Kidney (tissue), 13 donors: ENCODE measurements at regions not wholly inside any gene's neighbourhood (a gene's known extent, or its start where the extent isn't known, plus 50 kb on each side); places are given as distances from the start of the nearest gene placed in this dataset.
"Not testable (repeated sequence)": the region's sequence is repeated elsewhere in the genome, so short reads cannot be mapped to it uniquely, and the experiment has no call there.

Source experiments
- DNase-seq, 5 donors: peaks; one replicate each; pipeline ENCODE4 v3.0.0-alpha.2; 2013 to 2020
- FAIRE-seq: peaks from 2 replicates; lab custom pipeline; 2012; peaks lifted over from hg19 to GRCh38; lab: Jason Lieb, UNC
- H3K27ac ChIP-seq, 2 donors: one replicate each; pipeline ENCODE4 v1.7.0; 2013; ENCODE audit warnings: low read depth in 2 of 2, low read length in 2 of 2, inconsistent platforms in 1 of 2
- H3K27me3 ChIP-seq: one replicate; pipeline ENCODE4 v1.7.1; 2013; ENCODE audit warnings: low read length, inconsistent platforms; ENCODE audit not compliant: control insufficient read depth, insufficient read depth
- H3K36me3 ChIP-seq, 3 donors: one replicate each; pipeline versions ENCODE4 v1.7.0 to v1.7.1; 2013; ENCODE audit warnings: low read length in 3 of 3, control low read depth in 1 of 3, inconsistent platforms in 1 of 3; ENCODE audit not compliant: insufficient read depth in 3 of 3, control insufficient read depth in 2 of 3
- H3K4me1 ChIP-seq, 3 donors: one replicate each; pipeline versions ENCODE4 v1.7.0 to v1.7.1; 2013; ENCODE audit warnings: low read length in 3 of 3, inconsistent platforms in 1 of 3, low read depth in 1 of 3; ENCODE audit not compliant: control insufficient read depth in 2 of 3, insufficient read depth in 2 of 3
- H3K4me3 ChIP-seq, 3 donors: one replicate each; pipeline versions ENCODE4 v1.7.0 to v1.8.1; 2013; ENCODE audit warnings: low read length in 3 of 3, control low read depth in 1 of 3, inconsistent platforms in 1 of 3
- H3K9ac ChIP-seq, 3 donors: one replicate each; pipeline versions ENCODE4 v1.7.0 to v1.7.1; 2013; ENCODE audit warnings: low read length in 3 of 3, control low read depth in 1 of 3, inconsistent platforms in 1 of 3
- H3K9me3 ChIP-seq, 3 donors: one replicate each; pipeline versions ENCODE4 v1.7.0 to v1.7.1; 2013; ENCODE audit warnings: low read length in 3 of 3, control low read depth in 1 of 3, inconsistent platforms in 1 of 3; ENCODE audit not compliant: control insufficient read depth in 2 of 3, insufficient read depth in 1 of 3
- intact Hi-C: fragments of 100-400 bp; cut with DNase I; formaldehyde crosslinking; loops from one replicate; pipeline ENCODE4 v1.11.1; 2022
- TF ChIP-seq, protein P1 (sequence below): IDR thresholded peaks from 3 replicates; pipeline ENCODE4 v1.5.1; 2012; ENCODE audit warnings: mild to moderate bottlenecking, moderate library complexity, borderline replicate concordance; ENCODE audit not compliant: insufficient read depth; ENCODE audit errors: extremely low read depth
- donor health status: control.
- donor health status: control.
- donor health status: control.
- donor health status: control.
- donor health status: control.
- donor health status: DM: yes; HTN: yes; CAD: no.
- donor health status: Normal renal cell carcinoma (clear cell type).

- DNase-seq (no peak), FAIRE-seq (no peak)
- no peaks in the 10 kb centered on the region for H3K27me3 ChIP-seq
- TF ChIP-seq, protein P1, sequence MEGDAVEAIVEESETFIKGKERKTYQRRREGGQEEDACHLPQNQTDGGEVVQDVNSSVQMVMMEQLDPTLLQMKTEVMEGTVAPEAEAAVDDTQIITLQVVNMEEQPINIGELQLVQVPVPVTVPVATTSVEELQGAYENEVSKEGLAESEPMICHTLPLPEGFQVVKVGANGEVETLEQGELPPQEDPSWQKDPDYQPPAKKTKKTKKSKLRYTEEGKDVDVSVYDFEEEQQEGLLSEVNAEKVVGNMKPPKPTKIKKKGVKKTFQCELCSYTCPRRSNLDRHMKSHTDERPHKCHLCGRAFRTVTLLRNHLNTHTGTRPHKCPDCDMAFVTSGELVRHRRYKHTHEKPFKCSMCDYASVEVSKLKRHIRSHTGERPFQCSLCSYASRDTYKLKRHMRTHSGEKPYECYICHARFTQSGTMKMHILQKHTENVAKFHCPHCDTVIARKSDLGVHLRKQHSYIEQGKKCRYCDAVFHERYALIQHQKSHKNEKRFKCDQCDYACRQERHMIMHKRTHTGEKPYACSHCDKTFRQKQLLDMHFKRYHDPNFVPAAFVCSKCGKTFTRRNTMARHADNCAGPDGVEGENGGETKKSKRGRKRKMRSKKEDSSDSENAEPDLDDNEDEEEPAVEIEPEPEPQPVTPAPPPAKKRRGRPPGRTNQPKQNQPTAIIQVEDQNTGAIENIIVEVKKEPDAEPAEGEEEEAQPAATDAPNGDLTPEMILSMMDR = no peak
- H3K9me3 ChIP-seq = no peaks in the 10 kb centered on the region
- H3K4me3 ChIP-seq = no peak overlapping the region
- H3K9ac ChIP-seq = no peak overlapping the region
- H3K36me3 ChIP-seq = no peaks in the 10 kb centered on the region
- intact Hi-C loops = no loop called here
- no peaks in the 10 kb centered on the region for H3K4me1 ChIP-seq
- H3K27ac ChIP-seq = no peak overlapping the region
Observed at GRCh38 chr7:119623427-119623826, 649.5 kb upstream of the KCND2 start.

DNA sequence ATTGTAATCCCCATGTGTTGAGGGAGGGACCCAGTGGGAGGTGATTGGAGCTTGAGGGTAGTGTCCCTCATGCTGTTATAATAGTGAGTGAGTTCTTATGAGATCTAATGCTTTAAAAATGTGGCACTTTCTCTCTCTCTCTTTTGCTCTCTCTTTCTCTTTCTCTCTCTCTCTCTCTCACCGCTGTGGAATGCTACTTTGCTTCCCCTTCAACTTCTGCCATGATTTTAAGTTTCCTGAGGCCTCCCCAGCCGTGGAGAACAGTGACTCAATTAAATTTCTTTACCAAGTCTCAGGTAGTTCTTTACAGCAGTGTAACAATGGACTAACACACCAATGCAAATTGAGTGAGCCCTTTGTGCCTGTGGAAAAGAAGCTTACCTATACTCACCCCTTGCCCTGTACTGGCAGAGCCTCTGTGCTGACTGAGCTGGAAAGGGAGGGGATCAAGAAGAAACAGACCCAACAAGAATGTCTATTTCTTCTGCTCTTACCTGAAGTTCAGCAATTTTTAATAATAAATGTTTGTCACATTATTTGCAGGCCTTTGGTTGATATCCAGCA is 642.5 kb upstream of the KCND2 start:
- Histone ChIP-seq H3K27me3 (no peaks in the 10 kb centered on the region), H3K4me3 (no peak overlapping the region), H3K4me1 (no peaks in the 10 kb centered on the region), H3K27ac (no peak overlapping the region), H3K9ac (no peak overlapping the region), H3K36me3 (no peaks in the 10 kb centered on the region), H3K9me3 (no peaks in the 10 kb centered on the region)
- TF ChIP-seq, protein P1 = no peak
- DNase-seq (no peak), FAIRE-seq (no peak)
- intact Hi-C loops = no loop called here

GRCh38 chr7:119633812-119634211 is 639.2 kb upstream of the KCND2 start:
- H3K27ac ChIP-seq, H3K36me3 ChIP-seq, DNase-seq, H3K4me3 ChIP-seq, H3K9ac ChIP-seq, intact Hi-C loops, FAIRE-seq, H3K4me1 ChIP-seq, H3K9me3 ChIP-seq, H3K27me3 ChIP-seq: not testable (repeated sequence)

DNA sequence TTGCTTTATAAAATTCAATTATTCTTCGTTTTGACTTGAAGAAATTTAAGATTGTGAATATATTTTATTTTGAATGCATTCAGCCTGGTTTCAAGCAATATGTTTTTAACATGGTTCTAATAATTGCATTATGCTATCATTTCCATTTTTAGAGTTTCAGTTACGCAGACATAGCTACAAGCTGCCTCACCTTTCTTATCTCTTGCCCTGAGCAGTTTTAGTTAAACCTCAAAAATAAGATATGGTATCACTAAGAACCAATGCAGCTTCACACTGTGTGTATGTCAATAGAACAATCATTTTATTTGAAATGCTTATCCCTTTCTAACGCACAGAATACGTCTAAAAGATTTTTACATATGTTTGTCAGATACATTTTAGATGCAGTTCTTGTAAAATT is 632.6 kb upstream of the KCND2 start:
- DNase-seq (no peak), FAIRE-seq (no peak)
- Histone ChIP-seq H3K27ac (no peak overlapping the region), H3K4me1 (no peaks in the 10 kb centered on the region), H3K27me3 (no peaks in the 10 kb centered on the region), H3K9ac (no peak overlapping the region), H3K4me3 (no peak overlapping the region), H3K36me3 (no peaks in the 10 kb centered on the region), H3K9me3 (no peaks in the 10 kb centered on the region)
- TF ChIP-seq, protein P1 = no peak
- intact Hi-C loops = no loop called here
